Common myeloid progenitor, CD34-positive (primary cell): ENCODE measurements at regions not wholly inside any gene's neighbourhood (a gene's known extent, or its start where the extent isn't known, plus 50 kb on each side); places are given as distances from the start of the nearest gene placed in this dataset.

Experiments used
- CTCF ChIA-PET: fragments of 350-600 bp; sonication (Branson Sonifier 250); formaldehyde crosslinking; loops from one replicate; lab custom pipeline; 2021; ENCODE audit warnings: antibody characterized with exemption; lab: Charles Lee
- POLR2A ChIA-PET: fragments of 350-600 bp; sonication (Branson Sonifier 250); formaldehyde crosslinking; loops from one replicate; lab custom pipeline; 2021; ENCODE audit warnings: antibody characterized with exemption; lab: Charles Lee
- DNase-seq, 3 donors: peaks; one replicate each; pipeline versions ENCODE4 v3.0.0 to v3.0.0-alpha.2; 2013
- H3K27ac ChIP-seq, 2 experiments: 1 replicate in 1 of 2; 2 replicates in 1 of 2; pipeline ENCODE4 v1.7.0; 2013; ENCODE audit warnings: inconsistent platforms in 2 of 2, low read length in 2 of 2, mild to moderate bottlenecking in 2 of 2, low read depth in 1 of 2, moderate library complexity in 1 of 2; ENCODE audit not compliant: severe bottlenecking in 2 of 2, insufficient read depth in 1 of 2, poor library complexity in 1 of 2
- H3K27me3 ChIP-seq, 5 experiments: replicated peaks in 2 of 5; 1 replicate in 3 of 5; 2 replicates in 2 of 5; pipeline versions ENCODE4 v1.6.1 to v1.7.0; 2013; ENCODE audit warnings: low read length in 4 of 5, mild to moderate bottlenecking in 2 of 5, moderate library complexity in 2 of 5, inconsistent platforms in 1 of 5; ENCODE audit not compliant: insufficient read depth in 5 of 5, control insufficient read depth in 4 of 5
- H3K36me3 ChIP-seq, 4 experiments: 1 replicate in 2 of 4; 2 replicates in 2 of 4; pipeline versions ENCODE4 v1.6.1 to v1.7.0; 2013; ENCODE audit warnings: low read length in 3 of 4, control low read depth in 1 of 4, mild to moderate bottlenecking in 1 of 4; ENCODE audit not compliant: control insufficient read depth in 4 of 4, insufficient read depth in 4 of 4
- H3K4me1 ChIP-seq, 4 experiments: 1 replicate in 3 of 4; 2 replicates in 1 of 4; pipeline versions ENCODE4 v1.6.1 to v1.7.1; 2013; ENCODE audit warnings: low read length in 3 of 4, mild to moderate bottlenecking in 3 of 4, control low read depth in 1 of 4, inconsistent platforms in 1 of 4, moderate library complexity in 1 of 4; ENCODE audit not compliant: control insufficient read depth in 4 of 4, insufficient read depth in 4 of 4; ENCODE audit errors: control extremely low read depth in 1 of 4
- H3K4me3 ChIP-seq, 7 experiments: 1 replicate in 4 of 7; 2 replicates in 3 of 7; pipeline versions ENCODE4 v1.5.1 to v1.7.0; 2013; ENCODE audit warnings: mild to moderate bottlenecking in 7 of 7, low read length in 6 of 7, moderate library complexity in 6 of 7, inconsistent platforms in 2 of 7, low read depth in 2 of 7, control low read depth in 1 of 7; ENCODE audit not compliant: insufficient read depth in 4 of 7, control insufficient read depth in 1 of 7; ENCODE audit errors: extremely low read depth in 1 of 7
- H3K9me3 ChIP-seq, 5 experiments: 1 replicate in 4 of 5; 2 replicates in 1 of 5; pipeline versions ENCODE4 v1.6.1 to v1.7.1; 2013; ENCODE audit warnings: low read length in 4 of 5, mild to moderate bottlenecking in 2 of 5, inconsistent platforms in 1 of 5, low read depth in 1 of 5, moderate library complexity in 1 of 5; ENCODE audit not compliant: control insufficient read depth in 4 of 5, insufficient read depth in 2 of 5; ENCODE audit errors: control extremely low read depth in 1 of 5
- WGBS: methylation state at CpG from one replicate; pipeline ENCODE4 v1.1.5; 2013; ENCODE audit not compliant: insufficient coverage; 5-methylcytosine and 5-hydroxymethylcytosine counted together

- WGBS: 93% methylated on average over 3 of the region's 3 CpGs
- Histone ChIP-seq H3K27ac (no peak overlapping the region), H3K4me1 (peaks cover 0 to 7% (median 0%) of the 10 kb centered on the region in 4 experiments), H3K27me3 (no peaks in the 10 kb centered on the region), H3K4me3 (no peak overlapping the region), H3K36me3 (no peaks in the 10 kb centered on the region), H3K9me3 (no peaks in the 10 kb centered on the region)
- ChIA-PET CTCF (no interaction called here), POLR2A (no interaction called here)
- DNase-seq: peak in 2 of 3 donors; percentile 4 to 9
Observed at GRCh38 chr17:57174591-57174990, 81.7 kb upstream of the MSI2 start.

GRCh38 chr17:57178839-57179238 lies 77.5 kb upstream of the MSI2 start:
- no CpG with 5 or more reads among the region's 4 CpGs for WGBS
- no peak overlapping the region for H3K4me3 ChIP-seq
- no peaks in the 10 kb centered on the region for H3K4me1 ChIP-seq
- H3K27ac ChIP-seq: no peak overlapping the region
- POLR2A ChIA-PET: no interaction called here
- DNase-seq: no peak
- H3K27me3 ChIP-seq: no peaks in the 10 kb centered on the region
- H3K9me3 ChIP-seq: no peaks in the 10 kb centered on the region
- no peaks in the 10 kb centered on the region for H3K36me3 ChIP-seq
- CTCF ChIA-PET: no interaction called here

DNA sequence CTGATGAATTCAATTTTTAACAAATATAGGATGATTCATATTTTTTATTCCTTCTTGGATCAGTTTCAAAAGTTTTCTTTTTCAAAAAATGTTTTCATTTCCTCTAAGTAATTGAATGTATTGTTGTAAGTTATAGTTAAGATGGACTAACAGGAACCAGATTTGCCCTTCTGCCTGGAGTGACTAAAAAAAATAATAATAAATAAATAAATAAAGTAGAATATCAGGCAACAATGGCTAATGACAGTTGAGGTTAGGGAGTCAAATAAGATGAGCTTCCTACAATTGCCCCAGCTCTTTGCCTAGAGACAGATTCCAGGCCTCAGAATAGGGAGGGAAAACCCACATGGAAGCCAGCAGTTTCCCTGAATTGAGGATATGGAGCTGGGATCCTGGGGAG lies 73.7 kb upstream of the MSI2 start:
- Histone ChIP-seq H3K36me3 (no peaks in the 10 kb centered on the region), H3K27me3 (no peaks in the 10 kb centered on the region), H3K27ac (no peak overlapping the region), H3K9me3 (no peaks in the 10 kb centered on the region), H3K4me1 (no peaks in the 10 kb centered on the region), H3K4me3 (no peak overlapping the region)
- ChIA-PET CTCF (interaction anchor here (0.5 to 1.3 kb wide), 2 partner anchors 10 to 256 kb away, joined by 3 read pairs; no protein-coding TSS in a partner anchor), POLR2A (no interaction called here)
- DNase-seq: no peak

DNA sequence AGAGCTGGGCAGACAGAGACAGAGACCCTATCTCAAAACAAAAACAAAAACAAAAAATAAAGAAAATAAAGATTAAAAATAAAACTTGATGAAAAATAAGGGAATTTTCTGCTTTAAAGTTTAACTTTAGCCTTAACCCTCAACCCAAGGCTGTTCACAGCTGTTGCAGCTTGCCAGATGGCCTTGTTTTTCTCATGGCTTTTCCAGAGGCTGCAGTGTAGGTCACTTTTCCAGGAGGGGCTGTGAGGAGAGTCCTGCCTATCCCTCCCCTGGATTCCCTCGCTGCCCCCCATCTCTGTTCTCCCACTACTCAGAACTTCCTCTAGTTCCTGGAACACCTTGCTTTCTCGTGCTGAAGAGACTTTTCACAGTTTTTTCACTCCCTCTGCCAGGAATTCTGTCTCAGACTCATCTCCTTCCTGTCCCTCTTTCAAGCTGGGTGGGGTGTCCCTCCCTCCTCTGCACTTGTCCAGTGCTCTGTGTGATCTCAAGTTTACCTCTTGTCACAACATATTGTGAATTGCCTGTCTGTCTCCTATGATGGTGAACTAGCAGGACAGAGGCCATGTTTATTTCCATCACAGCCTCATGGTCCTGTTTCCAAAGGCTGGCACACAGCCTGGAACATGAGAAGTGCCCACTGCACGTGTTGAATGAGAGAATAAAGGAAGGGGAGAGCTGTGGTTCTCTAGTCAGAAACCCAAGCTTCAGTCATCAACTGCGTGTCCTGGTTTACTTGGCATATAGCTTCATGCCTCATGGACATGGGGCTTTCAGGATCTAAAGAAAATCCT lies 69.9 kb upstream of the MSI2 start:
- WGBS: 74% methylated on average over 4 of the region's 4 CpGs
- H3K9me3 ChIP-seq: no peaks in the 10 kb centered on the region
- no peaks in the 10 kb centered on the region for H3K27me3 ChIP-seq
- H3K36me3 ChIP-seq: no peaks in the 10 kb centered on the region
- H3K4me1 ChIP-seq: no peaks in the 10 kb centered on the region
- ChIA-PET CTCF (no interaction called here), POLR2A (interaction anchor here (0.5 kb wide), 1 partner anchor 554 kb away, joined by 3 read pairs; no protein-coding TSS in a partner anchor)
- no peak overlapping the region for H3K4me3 ChIP-seq
- no peak overlapping the region for H3K27ac ChIP-seq
- DNase-seq: no peak

- Histone ChIP-seq H3K9me3 (no peaks in the 10 kb centered on the region), H3K4me3 (no peak overlapping the region), H3K36me3 (no peaks in the 10 kb centered on the region), H3K4me1 (no peaks in the 10 kb centered on the region), H3K27me3 (no peaks in the 10 kb centered on the region), H3K27ac (no peak overlapping the region)
- POLR2A ChIA-PET: interaction anchor here (0.5 kb wide), 1 partner anchor 553 kb away, joined by 3 read pairs; no protein-coding TSS in a partner anchor
- no peak for DNase-seq
- CTCF ChIA-PET: no interaction called here
- 79% methylated on average over 5 of the region's 5 CpGs for WGBS
Observed at GRCh38 chr17:57187391-57187790, 68.9 kb upstream of the MSI2 start.

DNA sequence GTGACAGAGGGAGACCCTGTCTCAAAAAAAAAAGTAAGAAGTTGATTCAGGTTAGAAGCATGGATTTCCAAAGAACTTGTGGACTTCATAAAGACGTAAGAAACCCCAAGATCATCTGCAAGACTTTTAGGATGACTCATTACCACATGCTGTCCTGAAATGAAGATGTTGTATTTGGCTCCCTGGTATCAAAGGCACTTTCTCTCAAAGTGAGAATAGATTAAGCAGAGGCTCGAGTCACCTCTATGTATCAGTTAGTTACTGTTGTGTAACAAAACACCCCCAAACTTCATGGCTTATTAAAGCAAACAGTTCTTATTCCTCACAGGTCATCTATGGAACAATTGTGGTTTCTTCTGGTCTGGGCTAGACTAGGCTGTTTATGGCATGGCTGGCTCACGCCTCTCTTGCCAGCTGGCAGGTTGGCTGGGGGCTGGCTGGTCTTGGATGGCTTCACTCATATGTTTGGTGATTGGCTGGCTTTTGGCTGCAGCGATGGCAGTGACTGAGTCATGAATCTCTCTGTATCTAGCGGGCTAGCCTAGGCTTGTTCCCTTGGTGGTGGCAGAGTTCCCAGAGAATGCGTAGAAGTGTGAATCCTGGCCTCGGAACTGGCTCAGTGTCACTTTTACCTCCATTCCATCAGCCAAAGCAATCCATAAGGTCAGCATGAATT lies 60.4 kb upstream of the MSI2 start:
- ChIA-PET POLR2A (no interaction called here), CTCF (no interaction called here)
- no peaks in the 10 kb centered on the region for H3K4me1 ChIP-seq
- H3K27ac ChIP-seq: no peak overlapping the region
- 100% methylated on average over 4 of the region's 7 CpGs for WGBS
- DNase-seq: no peak
- peaks cover 0 to 2% (median 0%) of the 10 kb centered on the region in 5 experiments for H3K27me3 ChIP-seq
- peaks cover 0 to 5% (median 4%) of the 10 kb centered on the region in 5 experiments for H3K9me3 ChIP-seq
- no peaks in the 10 kb centered on the region for H3K36me3 ChIP-seq
- H3K4me3 ChIP-seq: no peak overlapping the region

- Histone ChIP-seq H3K4me1 (no peaks in the 10 kb centered on the region), H3K9me3 (peaks cover 0 to 5% (median 4%) of the 10 kb centered on the region in 5 experiments), H3K36me3 (no peaks in the 10 kb centered on the region), H3K27ac (no peak overlapping the region), H3K4me3 (no peak overlapping the region), H3K27me3 (peaks cover 0 to 2% (median 0%) of the 10 kb centered on the region in 5 experiments)
- POLR2A ChIA-PET: no interaction called here
- CTCF ChIA-PET: no interaction called here
- DNase-seq: no peak
- 100% methylated on average over 4 of the region's 5 CpGs for WGBS
Observed at GRCh38 chr17:57197466-57198071, 58.8 kb upstream of the MSI2 start.
